Esophagus muscularis mucosa (tissue), 3 donors: ENCODE measurements at regions not wholly inside any gene's neighbourhood (a gene's known extent, or its start where the extent isn't known, plus 50 kb on each side); places are given as distances from the start of the nearest gene placed in this dataset.
"Not testable (repeated sequence)": the region's sequence is repeated elsewhere in the genome, so short reads cannot be mapped to it uniquely, and the experiment has no call there.

ENCODE experiments used
- CTCF ChIP-seq, 3 experiments: fragments of 200-600 bp in 2 of 3; fragments of 450-650 bp in 1 of 3; sonication (generic) in 2 of 3; IDR thresholded peaks; one replicate each; pipeline ENCODE4 v1.5.1; 2017 to 2019; ENCODE audit warnings: antibody characterized with exemption in 3 of 3, mild to moderate bottlenecking in 2 of 3, moderate library complexity in 1 of 3
- EP300 ChIP-seq: sonication (generic); formaldehyde crosslinking; IDR thresholded peaks from one replicate; pipeline ENCODE4 v1.6.1; 2017; ENCODE audit warnings: antibody characterized with exemption

- TF ChIP-seq CTCF (IDR thresholded peaks at IDR 0.05); EP300: not testable (repeated sequence)
Observed at GRCh38 chr2:110387044-110387443, 85.6 kb downstream of the LIMS4 start.
